Tibial nerve (tissue), 3 donors: ENCODE measurements at regions not wholly inside any gene's neighbourhood (a gene's known extent, or its start where the extent isn't known, plus 50 kb on each side); places are given as distances from the start of the nearest gene placed in this dataset.

Source experiments
- CTCF ChIP-seq, 5 experiments: fragments of 200-600 bp in 3 of 5; fragments of 450-650 bp in 2 of 5; sonication (generic) in 3 of 5; IDR thresholded peaks; one replicate each; pipeline ENCODE4 v1.5.1; 2016 to 2019; ENCODE audit warnings: antibody characterized with exemption in 5 of 5, mild to moderate bottlenecking in 3 of 5, moderate library complexity in 2 of 5
- POLR2A ChIP-seq, 2 donors: fragments of 450-650 bp; IDR thresholded peaks; one replicate each; pipeline ENCODE4 v1.6.1; 2017; ENCODE audit warnings: antibody characterized with exemption in 2 of 2, mild to moderate bottlenecking in 2 of 2, moderate library complexity in 2 of 2

GRCh38 chr16:9258423-9259051 lies 167.1 kb downstream of the HAPSTR1 start:
- TF ChIP-seq POLR2A (IDR thresholded peaks at IDR 0.05), result no peak
- TF ChIP-seq CTCF (IDR thresholded peaks at IDR 0.05), result peak in 3 of 5 experiments; percentile 6 to 31 (median 18)
